MCF 10A (cell line): ENCODE measurements at regions not wholly inside any gene's neighbourhood (a gene's known extent, or its start where the extent isn't known, plus 50 kb on each side); places are given as distances from the start of the nearest gene placed in this dataset.

ENCODE experiments used
- BruUV-seq: library from RNA; stranded (reverse); fragments of 400-500 nt; replicated peaks from 2 replicates; lab custom pipeline; 2021; lab: Mats Ljungman, UMichigan
- CTCF ChIA-PET: fragments of 300-600 bp; sonication (Branson Sonifier 250); formaldehyde crosslinking; extraction: SDS; loops from one replicate; lab custom pipeline; 2021; ENCODE audit warnings: antibody characterized with exemption, inconsistent platforms; lab: Yijun Ruan, JAX
- POLR2A ChIA-PET: fragments of 300-600, 350-650 bp; sonication (Branson Sonifier 250); formaldehyde crosslinking; extraction: SDS; loops from one replicate; lab custom pipeline; 2020; ENCODE audit warnings: antibody characterized with exemption, inconsistent platforms; lab: Yijun Ruan, JAX
- DNase-seq: peaks from one replicate; pipeline ENCODE4 v3.0.0-alpha.2; 2018; ENCODE audit not compliant: unreplicated experiment
- H3K27ac Mint-ChIP-seq: one replicate; pipeline ENCODE4 v1.8.0; 2022; ENCODE audit warnings: mild to moderate bottlenecking, low read depth, mixed read lengths; ENCODE audit not compliant: unreplicated experiment
- H3K27me3 Mint-ChIP-seq: one replicate; pipeline ENCODE4 v1.8.0; 2022; ENCODE audit warnings: mixed read lengths; ENCODE audit not compliant: insufficient read depth, unreplicated experiment
- H3K36me3 Mint-ChIP-seq: one replicate; pipeline ENCODE4 v1.8.0; 2022; ENCODE audit warnings: mild to moderate bottlenecking, moderate library complexity, mixed read lengths; ENCODE audit not compliant: insufficient read depth, unreplicated experiment
- H3K4me1 Mint-ChIP-seq: one replicate; pipeline ENCODE4 v1.8.0; 2022; ENCODE audit warnings: mixed read lengths; ENCODE audit not compliant: insufficient read depth, unreplicated experiment
- H3K4me3 Mint-ChIP-seq: one replicate; pipeline ENCODE4 v1.8.0; 2022; ENCODE audit warnings: mild to moderate bottlenecking, moderate library complexity, mixed read lengths; ENCODE audit not compliant: unreplicated experiment
- H3K9me3 Mint-ChIP-seq: one replicate; pipeline ENCODE4 v1.8.0; 2022; ENCODE audit warnings: mixed read lengths; ENCODE audit not compliant: unreplicated experiment
- CTCF ChIP-seq: fragments of 200-600 bp; IDR thresholded peaks from one replicate; pipeline ENCODE4 v1.8.0; 2022; ENCODE audit warnings: antibody characterized with exemption, mild to moderate bottlenecking; ENCODE audit not compliant: unreplicated experiment
- intact Hi-C: fragments of 100-400 bp; cut with micrococcal nuclease; formaldehyde crosslinking; loops from 2 replicates; pipeline ENCODE4 v1.14.1; 2022

GRCh38 chr2:64322433-64322832, 131.5 kb upstream of the LGALSL start:
- CTCF ChIA-PET, result interaction anchor here (0.6 to 1.6 kb wide), 4 partner anchors 9 to 239 kb away, joined by 3 to 12 read pairs (median 4); no protein-coding TSS in a partner anchor
- intact Hi-C loops, result no loop called here
- no peak for DNase-seq
- BruUV-seq, result no TSS peak
- Mint-ChIP-seq H3K4me1 (no peaks in the 10 kb centered on the region), H3K27me3 (peaks cover 21% of the 10 kb centered on the region), H3K27ac (no peak overlapping the region), H3K4me3 (no peak overlapping the region), H3K9me3 (no peaks in the 10 kb centered on the region), H3K36me3 (no peaks in the 10 kb centered on the region)
- POLR2A ChIA-PET, result interaction anchor here (1.6 kb wide), 1 partner anchor 10 kb away, joined by 3 read pairs; no protein-coding TSS in a partner anchor
- no peak for TF ChIP-seq CTCF

GRCh38 chr2:64323197-64323596, 130.8 kb upstream of the LGALSL start:
- ChIA-PET CTCF (interaction anchor here (0.8 to 1.6 kb wide), 4 partner anchors 8 to 273 kb away, joined by 3 to 12 read pairs (median 4); no protein-coding TSS in a partner anchor), POLR2A (interaction anchor here (1.6 kb wide), 1 partner anchor 11 kb away, joined by 3 read pairs; no protein-coding TSS in a partner anchor)
- H3K27me3 Mint-ChIP-seq, result peaks cover 21% of the 10 kb centered on the region
- BruUV-seq, result no TSS peak
- intact Hi-C loops, result no loop called here
- no peak overlapping the region for H3K4me3 Mint-ChIP-seq
- H3K9me3 Mint-ChIP-seq, result no peaks in the 10 kb centered on the region
- no peak for TF ChIP-seq CTCF
- H3K36me3 Mint-ChIP-seq, result no peaks in the 10 kb centered on the region
- H3K27ac Mint-ChIP-seq, result no peak overlapping the region
- DNase-seq, result no peak
- no peaks in the 10 kb centered on the region for H3K4me1 Mint-ChIP-seq

GRCh38 chr2:64324746-64325410, 129.1 kb upstream of the LGALSL start:
- no peak for DNase-seq
- ChIA-PET CTCF (interaction anchor here (0.7 to 1.1 kb wide), 2 partner anchors 122 to 237 kb away, joined by 3 to 4 read pairs; no protein-coding TSS in a partner anchor), POLR2A (no interaction called here)
- no peak overlapping the region for H3K4me3 Mint-ChIP-seq
- H3K27me3 Mint-ChIP-seq, result peaks cover 21% of the 10 kb centered on the region
- no peak overlapping the region for H3K27ac Mint-ChIP-seq
- no peak for TF ChIP-seq CTCF
- H3K9me3 Mint-ChIP-seq, result no peaks in the 10 kb centered on the region
- intact Hi-C loops, result no loop called here
- H3K4me1 Mint-ChIP-seq, result no peaks in the 10 kb centered on the region
- no peaks in the 10 kb centered on the region for H3K36me3 Mint-ChIP-seq
- BruUV-seq, result no TSS peak

- Mint-ChIP-seq H3K36me3 (no peaks in the 10 kb centered on the region), H3K27ac (no peak overlapping the region), H3K4me1 (peaks cover under 1% of the 10 kb centered on the region), H3K9me3 (no peaks in the 10 kb centered on the region), H3K4me3 (no peak overlapping the region), H3K27me3 (peaks cover 21% of the 10 kb centered on the region)
- ChIA-PET CTCF (interaction anchor here (0.7 to 8.5 kb wide), 5 partner anchors 13 to 275 kb away, joined by 3 to 257 read pairs (median 3); no protein-coding TSS in a partner anchor), POLR2A (interaction anchor here (0.7 kb wide), 1 partner anchor 340 kb away, joined by 3 read pairs; no protein-coding TSS in a partner anchor)
- no peak for DNase-seq
- intact Hi-C loops, result no loop called here
- BruUV-seq, result no TSS peak
- no peak for TF ChIP-seq CTCF
These were observed 128.5 kb upstream of the LGALSL start for GRCh38 chr2:64325477-64325851.
